C4-2B (cell line): ENCODE measurements at regions not wholly inside any gene's neighbourhood (a gene's known extent, or its start where the extent isn't known, plus 50 kb on each side); places are given as distances from the start of the nearest gene placed in this dataset.

Experiments used
- ZFX ChIP-seq: fragments of 450-650 bp; IDR thresholded peaks from 2 replicates; pipeline ENCODE4 v1.6.1; 2017
- TF ChIP-seq, protein P1 (sequence below): fragments of 450-650 bp; conservative IDR thresholded peaks from 2 replicates; pipeline ENCODE4 v1.5.1; 2017; ENCODE audit warnings: mild to moderate bottlenecking

DNA sequence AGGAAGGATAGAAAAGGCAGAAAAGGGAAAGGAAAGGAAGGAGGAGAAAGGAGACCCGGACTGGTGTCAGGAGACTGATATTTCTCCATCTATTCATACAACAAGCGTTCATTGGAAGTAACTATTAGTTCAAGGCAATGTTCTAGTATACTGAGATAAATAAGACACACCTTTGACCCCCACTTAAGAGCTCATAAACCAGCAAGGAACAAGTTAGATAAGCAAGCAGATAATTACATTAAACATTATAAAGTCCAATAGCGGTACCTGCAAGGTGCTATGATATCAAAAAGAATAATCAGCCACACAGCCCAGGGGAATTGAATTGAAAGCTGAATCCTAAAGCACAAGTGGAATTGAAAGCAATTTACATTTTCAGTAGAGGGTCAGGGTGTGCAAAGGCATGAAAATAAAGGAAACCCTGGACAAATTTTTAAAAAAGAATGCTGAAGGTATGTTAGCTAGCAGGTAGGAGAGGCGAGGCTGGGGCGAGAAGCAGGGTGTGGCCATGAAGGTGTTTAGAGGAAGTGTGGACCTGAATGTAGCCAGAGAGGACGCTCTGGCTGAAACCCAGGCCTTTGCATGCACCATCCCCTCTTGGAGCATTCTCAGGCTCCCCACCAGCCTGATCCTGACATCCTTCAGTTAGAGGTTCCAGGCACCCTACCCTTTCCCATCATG, 200.0 kb downstream of the SETD4 start:
- TF ChIP-seq, protein P1, sequence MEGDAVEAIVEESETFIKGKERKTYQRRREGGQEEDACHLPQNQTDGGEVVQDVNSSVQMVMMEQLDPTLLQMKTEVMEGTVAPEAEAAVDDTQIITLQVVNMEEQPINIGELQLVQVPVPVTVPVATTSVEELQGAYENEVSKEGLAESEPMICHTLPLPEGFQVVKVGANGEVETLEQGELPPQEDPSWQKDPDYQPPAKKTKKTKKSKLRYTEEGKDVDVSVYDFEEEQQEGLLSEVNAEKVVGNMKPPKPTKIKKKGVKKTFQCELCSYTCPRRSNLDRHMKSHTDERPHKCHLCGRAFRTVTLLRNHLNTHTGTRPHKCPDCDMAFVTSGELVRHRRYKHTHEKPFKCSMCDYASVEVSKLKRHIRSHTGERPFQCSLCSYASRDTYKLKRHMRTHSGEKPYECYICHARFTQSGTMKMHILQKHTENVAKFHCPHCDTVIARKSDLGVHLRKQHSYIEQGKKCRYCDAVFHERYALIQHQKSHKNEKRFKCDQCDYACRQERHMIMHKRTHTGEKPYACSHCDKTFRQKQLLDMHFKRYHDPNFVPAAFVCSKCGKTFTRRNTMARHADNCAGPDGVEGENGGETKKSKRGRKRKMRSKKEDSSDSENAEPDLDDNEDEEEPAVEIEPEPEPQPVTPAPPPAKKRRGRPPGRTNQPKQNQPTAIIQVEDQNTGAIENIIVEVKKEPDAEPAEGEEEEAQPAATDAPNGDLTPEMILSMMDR = no peak
- TF ChIP-seq ZFX = no peak
